ENCODE measurements at regions not wholly inside any gene's neighbourhood (a gene's known extent, or its start where the extent isn't known, plus 50 kb on each side); places are given as distances from the start of the nearest gene placed in this dataset.
"Not testable (repeated sequence)": the region's sequence is repeated elsewhere in the genome, so short reads cannot be mapped to it uniquely, and the experiment has no call there.

GRCh38 chr18:35770376-35771014, 189.0 kb downstream of the GALNT1 start:
- DNase-seq (ENCODE audit: extremely low read depth in 1 of 11, low read depth in 9 of 11, low spot score in 4 of 11) = no peak

GRCh38 chr18:35771172-35771571, 189.6 kb downstream of the GALNT1 start:
- no peak for DNase-seq (ENCODE audit: extremely low read depth in 1 of 11, low read depth in 9 of 11, low spot score in 4 of 11)

GRCh38 chr18:35775887-35776286, 194.3 kb downstream of the GALNT1 start:
- DNase-seq (ENCODE audit: extremely low read depth in 1 of 11, low read depth in 9 of 11, low spot score in 4 of 11) = peak in 5 of 11 donors; percentile 2 to 7 (median 6)

- no peak for DNase-seq (ENCODE audit: extremely low read depth in 1 of 11, low read depth in 9 of 11, low spot score in 4 of 11)
These were observed 194.9 kb downstream of the GALNT1 start for GRCh38 chr18:35776473-35776872.

- no peak for DNase-seq (ENCODE audit: extremely low read depth in 1 of 11, low read depth in 9 of 11, low spot score in 4 of 11)
These were observed 195.4 kb upstream of the RMP24 start for GRCh38 chr18:35777039-35777438.

GRCh38 chr18:35778850-35779627, 193.4 kb upstream of the RMP24 start:
- DNase-seq (ENCODE audit: extremely low read depth in 1 of 11, low read depth in 9 of 11, low spot score in 4 of 11) = no peak

GRCh38 chr18:35780937-35781336, 191.5 kb upstream of the RMP24 start:
- no peak for DNase-seq (ENCODE audit: extremely low read depth in 1 of 11, low read depth in 9 of 11, low spot score in 4 of 11)

- no peak for DNase-seq (ENCODE audit: extremely low read depth in 1 of 11, low read depth in 9 of 11, low spot score in 4 of 11)
These were observed 189.6 kb upstream of the RMP24 start for GRCh38 chr18:35782926-35783325.

GRCh38 chr18:35786365-35787042, 186.0 kb upstream of the RMP24 start:
- DNase-seq (ENCODE audit: extremely low read depth in 1 of 11, low read depth in 9 of 11, low spot score in 4 of 11) = no peak

- DNase-seq (ENCODE audit: extremely low read depth in 1 of 11, low read depth in 9 of 11, low spot score in 4 of 11) = no peak
These were observed 182.9 kb upstream of the RMP24 start for GRCh38 chr18:35789543-35789942.

- no peak for DNase-seq (ENCODE audit: extremely low read depth in 1 of 11, low read depth in 9 of 11, low spot score in 4 of 11)
These were observed 174.5 kb upstream of the RMP24 start for GRCh38 chr18:35797948-35798347.

GRCh38 chr18:35803551-35803950, 168.9 kb upstream of the RMP24 start:
- no peak for DNase-seq (ENCODE audit: extremely low read depth in 1 of 11, low read depth in 9 of 11, low spot score in 4 of 11)

- DNase-seq (ENCODE audit: extremely low read depth in 1 of 11, low read depth in 9 of 11, low spot score in 4 of 11) = peak in 10 of 11 donors; percentile 3 to 62 (median 28)
These were observed 168.1 kb upstream of the RMP24 start for GRCh38 chr18:35804377-35804776.

GRCh38 chr18:35807811-35808335, 164.6 kb upstream of the RMP24 start:
- DNase-seq (ENCODE audit: extremely low read depth in 1 of 11, low read depth in 9 of 11, low spot score in 4 of 11) = no peak

- no peak for DNase-seq (ENCODE audit: extremely low read depth in 1 of 11, low read depth in 9 of 11, low spot score in 4 of 11)
These were observed 163.7 kb upstream of the RMP24 start for GRCh38 chr18:35808796-35809195.

- no peak for DNase-seq (ENCODE audit: extremely low read depth in 1 of 11, low read depth in 9 of 11, low spot score in 4 of 11)
These were observed 162.0 kb upstream of the RMP24 start for GRCh38 chr18:35810520-35810919.

GRCh38 chr18:35811896-35812295, 160.6 kb upstream of the RMP24 start:
- no peak for DNase-seq (ENCODE audit: extremely low read depth in 1 of 11, low read depth in 9 of 11, low spot score in 4 of 11)

GRCh38 chr18:35815011-35815410, 157.5 kb upstream of the RMP24 start:
- DNase-seq (ENCODE audit: extremely low read depth in 1 of 11, low read depth in 9 of 11, low spot score in 4 of 11) = not testable (repeated sequence)

- DNase-seq (ENCODE audit: extremely low read depth in 1 of 11, low read depth in 9 of 11, low spot score in 4 of 11) = no peak
These were observed 156.5 kb upstream of the RMP24 start for GRCh38 chr18:35816003-35816402.

Data from renal cortex interstitium (tissue), 11 donors.